NB4 (cell line): ENCODE measurements at regions not wholly inside any gene's neighbourhood (a gene's known extent, or its start where the extent isn't known, plus 50 kb on each side); places are given as distances from the start of the nearest gene placed in this dataset.

Experiments
- CTCF ChIP-seq: IDR thresholded peaks from one replicate; pipeline ENCODE4 v1.5.1; 2012; ENCODE audit warnings: low read depth, low read length
- MAX ChIP-seq: IDR thresholded peaks from 2 replicates; pipeline ENCODE4 v1.6.1; 2011; ENCODE audit warnings: low read depth, low read length
- MYC ChIP-seq: IDR thresholded peaks from 2 replicates; pipeline ENCODE4 v1.6.1; 2011; ENCODE audit warnings: low read depth, low read length
- POLR2A ChIP-seq: IDR thresholded peaks from 2 replicates; pipeline ENCODE4 v1.6.1; 2011; ENCODE audit warnings: mild to moderate bottlenecking; ENCODE audit not compliant: insufficient read length; ENCODE audit errors: extremely low read depth

- TF ChIP-seq POLR2A (no peak), CTCF (no peak), MAX (no peak), MYC (no peak)
These were observed 316.5 kb downstream of the IRS1 start for GRCh38 chr2:226483143-226483542.
